HG03108 (cell line): ENCODE measurements at regions not wholly inside any gene's neighbourhood (a gene's known extent, or its start where the extent isn't known, plus 50 kb on each side); places are given as distances from the start of the nearest gene placed in this dataset.

ENCODE experiments used
- ATAC-seq: cut with Tn5 transposase; IDR thresholded peaks from one replicate; pipeline ENCODE4 v1.9.1; 2021; ENCODE audit warnings: moderate library complexity; ENCODE audit not compliant: unreplicated experiment

- no peak for ATAC-seq
These were observed 62.5 kb upstream of the CD44 start for GRCh38 chr11:35076201-35077100.

- ATAC-seq: peak; percentile 48
These were observed 61.1 kb upstream of the CD44 start for GRCh38 chr11:35077709-35078469.

- no peak for ATAC-seq
These were observed 60.6 kb upstream of the CD44 start for GRCh38 chr11:35078470-35078735.

GRCh38 chr11:35079611-35080010 is 59.4 kb upstream of the CD44 start:
- ATAC-seq: no peak

GRCh38 chr11:35082321-35083180 is 56.4 kb upstream of the CD44 start:
- ATAC-seq: peak; percentile 73

GRCh38 chr11:35083181-35083430 is 55.9 kb upstream of the CD44 start:
- ATAC-seq: no peak

GRCh38 chr11:35083431-35084238 is 55.3 kb upstream of the CD44 start:
- peak; percentile 49 for ATAC-seq

GRCh38 chr11:35084817-35085440 is 54.0 kb upstream of the CD44 start:
- no peak for ATAC-seq

GRCh38 chr11:35085531-35086165 is 53.3 kb upstream of the CD44 start:
- no peak for ATAC-seq

- ATAC-seq: no peak
These were observed 51.3 kb upstream of the CD44 start for GRCh38 chr11:35087648-35088047.

- no peak for ATAC-seq
These were observed 50.7 kb upstream of the CD44 start for GRCh38 chr11:35088226-35088625.

GRCh38 chr11:35088676-35089075 is 50.3 kb upstream of the CD44 start:
- no peak for ATAC-seq
